Hippocampal formation (tissue), 2 donors: ENCODE measurements at regions not wholly inside any gene's neighbourhood (a gene's known extent, or its start where the extent isn't known, plus 50 kb on each side); places are given as distances from the start of the nearest gene placed in this dataset.
"Not testable (repeated sequence)": the region's sequence is repeated elsewhere in the genome, so short reads cannot be mapped to it uniquely, and the experiment has no call there.

Source experiments
- DNase-seq, 2 donors: peaks; one replicate each; lab custom pipeline; 2025; lab: John Stamatoyannopoulos, UW

DNA sequence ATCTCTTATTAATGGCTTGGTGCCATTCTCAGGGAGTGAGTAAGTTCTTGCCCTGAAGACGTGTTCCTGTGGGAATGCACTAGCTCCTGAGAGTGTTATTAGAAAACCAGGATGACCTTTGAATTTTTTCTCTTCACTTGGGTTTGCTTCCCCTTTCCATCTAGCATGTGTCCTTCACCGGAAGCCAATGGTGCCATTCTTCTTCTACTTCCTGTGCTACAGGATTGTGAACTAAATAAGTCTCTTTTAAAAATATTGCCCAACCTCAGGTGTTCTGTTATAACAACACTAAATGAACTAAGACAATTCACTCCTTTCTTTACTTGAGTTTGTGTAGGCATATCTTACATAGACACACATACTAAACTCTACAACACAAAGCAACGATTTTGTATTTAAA, 447.0 kb downstream of the SOX11 start:
- no peak for DNase-seq

- DNase-seq, result no peak
These were observed 447.7 kb downstream of the SOX11 start for GRCh38 chr2:6139916-6140315.

DNA sequence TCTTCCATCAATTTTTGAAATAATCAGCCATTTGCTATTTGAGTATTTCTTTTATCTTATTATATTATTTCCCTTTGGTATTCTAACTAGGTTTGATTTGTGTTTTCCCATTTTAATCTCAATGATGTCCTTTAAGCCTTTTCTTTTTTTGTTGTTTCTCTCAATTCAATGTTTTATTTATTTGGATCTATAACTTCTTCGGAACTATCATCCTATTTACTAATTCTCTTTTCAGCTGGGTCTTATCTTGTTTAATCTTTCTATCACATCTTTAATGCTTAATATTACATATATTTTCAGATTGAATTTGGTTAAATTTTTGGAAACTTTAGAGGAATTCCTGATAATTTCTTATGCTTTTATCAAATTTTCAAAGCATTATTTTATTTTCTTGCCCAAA, 448.3 kb downstream of the SOX11 start:
- no peak for DNase-seq

- DNase-seq, result no peak
These were observed 451.6 kb downstream of the SOX11 start for GRCh38 chr2:6143812-6144211.

DNA sequence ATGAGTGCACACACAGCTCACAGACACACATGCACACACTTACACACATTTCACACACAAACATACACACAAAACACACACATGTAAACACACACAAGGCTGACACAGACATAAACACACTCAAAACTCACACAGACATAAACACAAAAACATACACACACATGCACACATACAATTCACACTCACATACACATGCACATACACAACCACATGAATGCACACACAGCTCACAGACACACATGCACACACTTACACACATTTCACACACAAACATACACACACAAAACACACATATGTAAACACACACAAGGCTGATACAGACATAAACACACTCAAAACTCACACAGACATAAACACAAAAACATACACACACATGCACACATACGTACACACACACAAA, 455.0 kb downstream of the SOX11 start:
- not testable (repeated sequence) for DNase-seq

DNA sequence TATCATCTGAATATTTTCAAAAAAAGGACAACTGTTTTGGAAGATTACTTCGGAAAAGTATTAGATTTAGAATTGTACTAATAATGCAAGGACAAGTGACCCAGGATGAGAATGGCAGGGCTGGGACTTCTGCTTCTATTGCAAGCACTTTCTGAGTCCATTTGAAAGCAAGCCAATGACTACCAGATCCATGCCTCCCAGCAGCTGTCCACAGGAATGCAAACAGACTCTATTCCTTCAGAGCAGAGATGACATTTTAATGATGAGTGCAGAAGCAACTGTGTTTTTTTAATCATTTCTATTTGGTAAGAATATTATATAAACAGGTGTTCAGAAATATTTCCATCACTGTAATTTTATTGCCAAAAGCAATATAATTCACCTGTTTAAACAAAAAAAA, 456.7 kb downstream of the SOX11 start:
- no peak for DNase-seq

- DNase-seq, result no peak
These were observed 467.4 kb downstream of the SOX11 start for GRCh38 chr2:6159606-6160005.

DNA sequence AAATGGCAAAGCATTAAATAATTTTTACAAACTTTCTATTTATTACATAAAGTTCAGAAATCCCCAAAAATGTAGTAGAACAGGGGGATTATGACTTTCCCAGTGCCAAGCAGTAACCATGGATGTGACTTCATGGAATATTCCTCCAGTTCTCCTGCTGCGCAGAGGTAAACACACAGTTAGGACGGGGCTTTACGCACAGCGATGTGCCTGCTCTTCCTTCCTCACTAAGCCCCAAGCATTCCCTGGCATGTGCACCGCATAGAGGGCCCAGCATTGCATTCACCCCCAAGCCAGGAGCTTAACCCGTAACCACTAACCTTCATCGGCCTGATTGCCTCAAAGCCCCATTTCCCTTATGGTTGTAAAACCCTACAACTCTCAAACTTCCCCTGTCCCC, 471.7 kb downstream of the SOX11 start:
- DNase-seq, result no peak

DNA sequence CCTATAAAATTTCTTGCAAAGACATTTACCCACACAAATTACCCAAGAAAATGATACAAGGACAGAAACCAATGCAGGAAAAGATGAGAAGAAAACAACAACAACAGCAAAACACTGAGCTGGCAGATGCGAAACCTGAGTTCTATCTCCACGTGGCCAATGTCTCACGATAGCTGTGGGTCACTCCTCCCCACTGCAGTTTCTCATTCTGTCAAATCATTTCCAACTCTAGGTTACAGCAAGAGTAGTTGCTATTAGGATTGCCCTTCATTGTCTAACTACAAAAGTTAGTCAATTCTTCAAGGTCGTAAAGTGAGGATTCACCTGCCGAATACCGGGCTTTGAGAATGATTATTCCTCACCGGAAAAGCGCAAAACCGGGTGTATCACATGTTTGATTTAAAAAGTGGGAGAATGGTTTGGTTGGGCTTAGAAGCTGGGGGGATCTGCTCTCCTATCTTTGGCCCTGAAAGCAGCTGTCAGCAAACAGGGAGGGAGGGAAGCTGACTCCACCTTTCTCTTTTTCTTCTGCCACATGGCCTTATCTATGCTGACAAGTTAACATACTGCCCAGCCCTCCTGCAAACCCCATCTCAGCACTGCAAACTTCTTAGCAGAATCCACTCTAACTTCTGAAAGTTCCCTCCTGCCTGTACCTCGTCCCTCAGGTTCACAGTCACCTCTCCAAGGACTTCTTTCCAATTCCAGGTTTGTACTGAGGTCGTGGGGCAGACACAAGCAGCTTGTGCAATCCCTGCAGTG, 473.0 kb downstream of the SOX11 start:
- DNase-seq, result no peak

DNA sequence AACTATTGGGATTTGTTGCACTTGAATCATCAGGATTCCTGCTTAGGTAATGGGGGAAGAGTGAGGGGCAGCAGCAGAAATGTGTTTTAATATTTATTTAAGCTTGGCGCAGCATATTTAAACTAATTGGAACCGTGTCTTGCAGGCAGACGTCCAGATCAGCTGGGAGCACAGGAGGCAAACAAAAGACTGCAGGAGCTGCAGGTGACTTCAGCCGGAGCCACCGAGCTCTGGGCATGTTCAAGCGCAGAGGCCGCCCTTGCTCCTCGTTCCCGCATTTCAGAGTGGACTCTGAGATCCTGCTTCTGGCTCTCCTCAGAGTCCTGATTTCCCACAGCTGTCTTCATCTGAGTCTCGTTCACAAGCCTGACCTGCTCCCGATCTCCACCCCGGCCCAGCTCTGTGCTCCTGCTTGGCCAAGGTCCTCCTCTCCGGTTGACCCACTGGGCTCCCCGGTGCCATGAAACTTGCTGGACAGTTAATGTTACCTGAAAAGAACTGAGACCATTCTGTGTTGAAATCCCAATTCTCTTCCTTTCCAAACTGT, 475.5 kb downstream of the SOX11 start:
- DNase-seq, result no peak

DNA sequence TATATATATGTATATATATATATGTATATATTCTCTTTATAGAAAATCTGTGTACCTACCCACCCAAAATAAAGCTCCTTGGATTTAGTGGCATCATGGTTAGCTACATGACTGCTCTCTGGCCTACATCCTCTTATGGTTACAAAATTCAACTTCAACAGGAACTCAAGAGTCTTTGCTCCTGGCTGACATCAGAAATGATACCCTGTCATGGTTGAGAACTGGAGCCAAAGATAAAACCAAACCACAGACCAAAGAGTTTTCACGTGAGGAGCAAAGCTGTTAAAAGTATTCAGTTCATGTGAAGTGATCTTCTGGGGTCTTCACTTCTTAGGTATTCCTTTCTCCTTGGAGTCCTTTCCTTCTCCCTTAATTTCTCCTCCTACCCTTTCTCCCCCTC, 476.3 kb downstream of the SOX11 start:
- DNase-seq, result no peak

GRCh38 chr2:6171294-6171693, 479.1 kb downstream of the SOX11 start:
- DNase-seq, result no peak

DNA sequence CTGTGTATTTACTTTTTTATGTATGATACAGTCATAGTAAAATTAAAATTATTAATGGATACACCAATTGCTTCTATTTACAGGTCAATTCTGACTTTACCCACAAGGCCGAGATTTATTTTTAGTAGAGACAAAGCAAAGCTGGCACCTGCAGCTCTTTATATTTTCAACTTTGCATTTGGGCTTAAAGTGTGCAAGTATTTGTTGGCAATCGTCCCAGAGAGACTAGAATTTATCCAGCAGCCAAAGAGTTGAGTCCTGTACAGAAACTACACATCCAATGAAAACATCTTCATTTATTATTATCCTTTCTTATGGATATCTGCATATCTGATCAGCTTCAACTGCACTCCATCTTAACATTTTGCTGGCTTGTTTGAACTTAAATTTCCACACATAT, 485.6 kb downstream of the SOX11 start:
- no peak for DNase-seq

- no peak for DNase-seq
These were observed 489.3 kb downstream of the SOX11 start for GRCh38 chr2:6181525-6181924.

GRCh38 chr2:6181926-6182325, 489.7 kb downstream of the SOX11 start:
- DNase-seq, result no peak

DNA sequence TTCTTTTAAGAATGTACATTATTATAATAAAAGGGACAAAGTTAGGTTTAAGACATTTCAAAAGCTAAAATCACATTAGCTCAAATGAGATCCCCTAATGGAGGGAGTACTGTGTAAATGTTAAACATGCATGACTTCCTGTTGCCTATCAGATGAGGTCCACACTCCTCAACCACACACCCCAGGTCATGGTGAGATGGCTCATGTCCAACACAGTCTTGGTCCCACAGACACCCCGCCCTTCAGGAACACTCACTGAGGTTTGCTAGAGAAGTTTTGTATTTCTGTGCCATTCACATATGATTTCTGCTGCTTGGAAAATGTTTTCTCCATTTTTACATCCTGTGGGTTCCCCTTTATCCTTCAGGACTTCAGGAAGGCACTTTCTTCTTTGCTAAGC, 491.0 kb downstream of the SOX11 start:
- DNase-seq, result no peak

GRCh38 chr2:6184532-6185292, 492.5 kb downstream of the SOX11 start:
- DNase-seq, result no peak

DNA sequence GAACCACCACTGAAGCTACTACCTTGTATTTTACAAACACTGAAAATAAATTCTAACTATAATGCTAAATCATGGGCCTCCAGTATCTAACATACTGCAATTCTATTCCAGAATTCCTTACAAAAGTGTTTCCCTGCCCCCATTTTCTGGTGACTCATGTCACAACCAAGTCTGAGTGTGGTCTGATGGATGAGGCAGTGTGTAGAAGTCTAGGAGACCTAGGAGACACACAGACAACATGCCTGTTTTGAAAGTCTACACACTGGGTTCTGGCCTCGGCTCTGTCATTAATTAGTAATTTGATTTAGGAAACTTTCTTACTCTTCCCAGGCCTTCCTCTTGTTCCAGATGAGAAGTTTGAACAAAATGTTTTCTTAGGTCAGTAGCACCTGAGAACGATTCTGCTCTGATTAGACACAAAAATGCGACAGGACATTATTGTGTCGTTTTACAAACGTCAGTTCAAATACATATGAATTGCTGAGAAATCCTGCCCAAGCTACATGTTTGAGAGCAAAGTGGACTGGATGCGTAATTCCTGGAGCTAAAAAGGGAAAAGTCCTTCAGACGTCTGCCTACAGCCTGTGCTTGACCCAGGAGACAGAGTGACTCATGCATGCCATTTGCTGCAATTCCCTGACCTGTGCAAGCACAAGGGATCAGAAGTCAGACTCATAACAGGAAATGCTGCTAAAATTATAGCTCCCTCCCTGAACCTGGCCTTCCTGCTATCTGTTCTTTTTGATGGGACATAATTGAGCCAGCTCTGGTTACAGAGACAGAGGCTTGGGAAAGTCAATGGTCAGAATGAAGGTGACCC, 494.4 kb downstream of the SOX11 start:
- no peak for DNase-seq

DNA sequence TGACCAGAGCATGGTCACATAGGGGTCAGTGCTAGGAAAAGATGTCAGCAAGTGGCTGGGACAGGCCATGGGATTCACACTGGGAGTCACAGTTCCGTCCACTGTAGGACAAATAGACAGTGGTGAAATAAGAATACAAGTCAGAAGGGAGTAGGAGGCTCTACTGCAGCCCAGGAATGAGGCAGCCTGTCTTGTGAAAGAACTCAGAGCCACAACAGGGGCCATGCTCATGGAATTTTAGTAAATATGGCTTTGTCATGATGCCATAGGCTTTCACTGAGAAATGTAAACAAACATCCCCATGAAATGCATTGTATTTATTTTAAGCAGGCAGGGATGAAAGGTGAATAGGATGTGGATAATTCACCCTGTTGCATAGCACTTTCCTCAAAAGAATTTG, 504.3 kb downstream of the SOX11 start:
- no peak for DNase-seq

DNA sequence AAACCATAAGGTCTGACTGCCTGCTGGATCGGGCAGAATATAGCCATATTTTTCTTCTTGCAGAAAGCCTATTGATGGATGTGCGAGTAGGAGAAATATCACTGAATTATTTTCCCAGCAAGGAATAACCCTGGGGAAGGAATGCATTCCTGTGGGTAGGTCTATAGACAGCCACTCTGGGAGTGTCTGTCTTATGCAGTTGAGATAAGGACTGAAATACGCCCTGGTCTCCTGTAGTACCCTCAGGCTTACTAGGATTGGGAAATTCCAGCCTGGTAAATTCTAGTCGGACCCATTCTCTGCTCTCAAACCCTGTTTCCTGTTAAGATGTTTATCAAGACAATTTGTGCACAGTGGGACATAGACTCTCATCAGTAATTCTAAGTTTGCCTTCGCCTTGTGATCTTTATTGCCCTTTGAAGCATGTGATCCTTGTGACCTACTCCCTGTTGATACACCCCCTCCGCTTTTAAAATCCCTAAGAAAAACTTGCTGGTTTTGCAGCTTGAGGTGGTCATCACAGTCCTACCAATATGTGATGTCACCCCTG, 506.3 kb downstream of the SOX11 start:
- DNase-seq, result not testable (repeated sequence)

GRCh38 chr2:6202756-6203155, 510.6 kb downstream of the SOX11 start:
- DNase-seq, result no peak
